GM21447 (cell line): ENCODE measurements at regions not wholly inside any gene's neighbourhood (a gene's known extent, or its start where the extent isn't known, plus 50 kb on each side); places are given as distances from the start of the nearest gene placed in this dataset.

Source experiments
- ATAC-seq: cut with Tn5 transposase; IDR thresholded peaks from one replicate; pipeline ENCODE4 v1.9.1; 2021; ENCODE audit not compliant: unreplicated experiment

GRCh38 chr5:117060099-117060498 lies 485.5 kb upstream of the SEMA6A start:
- ATAC-seq: no peak

GRCh38 chr5:117058740-117059139 lies 484.1 kb upstream of the SEMA6A start:
- ATAC-seq: no peak

GRCh38 chr5:117055517-117055916 lies 480.9 kb upstream of the SEMA6A start:
- no peak for ATAC-seq

GRCh38 chr5:117054911-117055310 lies 480.3 kb upstream of the SEMA6A start:
- no peak for ATAC-seq

GRCh38 chr5:117054141-117054540 lies 479.5 kb upstream of the SEMA6A start:
- no peak for ATAC-seq

GRCh38 chr5:117041926-117042595 lies 467.4 kb upstream of the SEMA6A start:
- ATAC-seq: no peak

- ATAC-seq: no peak
Measured at GRCh38 chr5:117039035-117039434, 464.4 kb upstream of the SEMA6A start.

- ATAC-seq: no peak
Measured at GRCh38 chr5:117027384-117027783, 452.8 kb upstream of the SEMA6A start.

GRCh38 chr5:117020999-117021398 lies 446.4 kb upstream of the SEMA6A start:
- ATAC-seq: no peak

- ATAC-seq: no peak
Measured at GRCh38 chr5:117013280-117013877, 438.8 kb upstream of the SEMA6A start.

GRCh38 chr5:117010574-117010973 lies 436.0 kb upstream of the SEMA6A start:
- no peak for ATAC-seq

GRCh38 chr5:116998024-116998423 lies 423.4 kb upstream of the SEMA6A start:
- ATAC-seq: no peak

GRCh38 chr5:116992681-116993080 lies 418.1 kb upstream of the SEMA6A start:
- ATAC-seq: no peak

- no peak for ATAC-seq
Measured at GRCh38 chr5:116989995-116990394, 415.4 kb upstream of the SEMA6A start.

- no peak for ATAC-seq
Measured at GRCh38 chr5:116982035-116982434, 407.4 kb upstream of the SEMA6A start.

- no peak for ATAC-seq
Measured at GRCh38 chr5:116980581-116980980, 406.0 kb upstream of the SEMA6A start.

GRCh38 chr5:116976767-116977166 lies 402.1 kb upstream of the SEMA6A start:
- ATAC-seq: no peak

GRCh38 chr5:116971131-116971530 lies 396.5 kb upstream of the SEMA6A start:
- no peak for ATAC-seq

- no peak for ATAC-seq
Measured at GRCh38 chr5:116970318-116970717, 395.7 kb upstream of the SEMA6A start.

- no peak for ATAC-seq
Measured at GRCh38 chr5:116964438-116964837, 389.8 kb upstream of the SEMA6A start.

- no peak for ATAC-seq
Measured at GRCh38 chr5:116961021-116961420, 386.4 kb upstream of the SEMA6A start.

GRCh38 chr5:116959843-116960242 lies 385.2 kb upstream of the SEMA6A start:
- ATAC-seq: no peak
